SIG-M5 treated with dmso at 0.1 percent for 504 hours (cell line): ENCODE measurements at regions not wholly inside any gene's neighbourhood (a gene's known extent, or its start where the extent isn't known, plus 50 kb on each side); places are given as distances from the start of the nearest gene placed in this dataset.
A peak's percentile ranks its signal among the peaks of the same experiment; 100 is the strongest.

Experiments used
- DNase-seq: peaks from one replicate; lab custom pipeline; 2025; ENCODE audit not compliant: unreplicated experiment; lab: John Stamatoyannopoulos, UW

GRCh38 chr3:68468695-68469375 lies 463.5 kb downstream of the TAFA4 start:
- DNase-seq = no peak

DNA sequence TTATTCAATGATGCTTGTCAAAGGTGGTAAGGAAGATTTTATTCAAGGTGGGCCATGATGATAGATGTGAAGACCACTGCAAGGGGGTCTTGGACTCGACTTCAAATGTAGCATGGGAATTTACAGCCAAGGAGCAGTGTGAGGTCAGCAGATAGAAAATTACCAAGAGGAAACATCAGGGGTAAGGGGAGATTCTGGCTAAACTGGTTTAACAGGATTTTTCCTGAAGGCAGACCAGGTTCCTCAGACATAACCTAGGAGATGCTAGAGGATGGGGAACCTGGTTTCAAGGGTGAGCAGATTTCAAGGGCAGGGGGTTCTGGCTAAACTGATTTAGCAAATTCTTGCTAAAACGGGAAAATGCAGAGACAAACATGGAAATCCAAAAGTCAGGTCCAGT lies 464.9 kb downstream of the TAFA4 start:
- no peak for DNase-seq

DNA sequence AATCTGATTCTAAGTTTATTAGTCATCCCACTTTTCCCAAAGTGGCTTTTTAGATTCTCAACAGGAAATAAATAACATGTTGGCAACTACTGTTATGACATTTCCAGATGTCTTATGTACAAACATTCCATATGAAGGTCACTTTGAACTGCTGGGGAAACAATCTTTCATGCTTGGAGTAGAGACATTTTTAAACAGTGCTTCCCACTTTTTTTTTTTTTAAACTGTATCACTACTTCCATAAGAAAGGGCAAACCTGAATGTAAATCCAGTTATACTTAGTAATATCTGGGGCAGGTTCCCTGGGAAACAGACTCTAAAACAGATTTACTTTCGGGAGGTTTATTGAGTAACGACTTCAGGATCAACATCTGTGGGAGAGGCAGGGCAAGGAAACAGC lies 473.8 kb downstream of the TAFA4 start:
- no peak for DNase-seq

GRCh38 chr3:68448510-68449383 lies 483.6 kb downstream of the TAFA4 start:
- DNase-seq = no peak

GRCh38 chr3:68447885-68448284 lies 484.5 kb downstream of the TAFA4 start:
- no peak for DNase-seq

GRCh38 chr3:68441054-68441453 lies 491.3 kb downstream of the TAFA4 start:
- no peak for DNase-seq

- DNase-seq = no peak
Observed at GRCh38 chr3:68436619-68437401, 495.5 kb downstream of the TAFA4 start.

GRCh38 chr3:68428495-68428894 lies 503.9 kb downstream of the TAFA4 start:
- no peak for DNase-seq

- DNase-seq = no peak
Observed at GRCh38 chr3:68424796-68425460, 507.4 kb downstream of the TAFA4 start.

DNA sequence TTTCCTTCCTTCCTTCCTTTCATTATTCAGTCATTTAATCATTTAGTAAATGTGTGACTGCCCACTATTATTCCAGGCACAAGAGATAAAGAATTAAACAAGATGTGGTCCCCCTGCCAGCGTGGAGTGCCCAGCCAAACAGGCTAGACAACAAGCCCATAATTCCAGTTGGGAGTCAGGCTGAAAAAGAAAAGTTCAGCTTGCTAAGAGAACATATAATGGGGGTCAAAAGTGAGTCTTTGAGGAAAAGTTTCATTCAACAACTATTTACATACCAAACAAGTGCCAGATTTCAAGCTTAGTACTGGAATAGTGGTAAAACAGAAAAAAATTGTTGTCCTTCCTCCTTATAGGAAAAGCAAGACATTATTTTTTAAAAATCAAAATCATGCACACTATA lies 523.7 kb downstream of the TAFA4 start:
- no peak for DNase-seq

- no peak for DNase-seq
Observed at GRCh38 chr3:68403741-68404140, 528.6 kb downstream of the TAFA4 start.

DNA sequence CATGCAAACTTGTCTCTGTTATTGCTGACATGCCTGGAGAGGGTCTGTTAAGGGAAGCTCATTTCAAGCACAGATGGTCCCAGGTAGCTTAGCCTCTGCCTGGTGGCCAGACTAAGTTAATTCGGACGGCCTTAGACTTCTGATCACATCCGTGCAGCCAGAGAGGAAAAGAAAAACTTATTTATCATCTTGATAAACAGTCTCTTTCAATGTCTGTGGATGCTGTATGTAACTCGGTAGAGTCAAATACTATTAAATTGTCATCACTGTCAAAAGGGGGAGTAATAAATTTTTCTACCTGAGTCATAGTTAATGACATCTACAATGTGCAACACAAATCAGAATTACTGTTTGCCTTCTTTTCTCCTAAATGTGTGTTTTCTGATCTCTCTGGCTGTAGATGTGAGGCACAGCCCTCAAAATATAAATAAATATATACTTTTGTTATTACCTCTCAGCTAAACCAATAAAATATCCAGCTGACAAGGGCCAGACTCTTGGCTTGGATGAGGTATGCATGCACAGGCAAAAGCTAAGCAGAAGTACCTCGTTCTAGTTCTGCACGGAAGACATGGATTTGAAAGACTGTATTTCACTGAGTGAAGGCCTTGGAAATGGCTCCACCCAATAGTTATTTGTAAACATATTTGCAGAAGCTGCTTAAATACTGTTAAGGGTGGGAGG lies 530.0 kb downstream of the TAFA4 start:
- no peak for DNase-seq

DNA sequence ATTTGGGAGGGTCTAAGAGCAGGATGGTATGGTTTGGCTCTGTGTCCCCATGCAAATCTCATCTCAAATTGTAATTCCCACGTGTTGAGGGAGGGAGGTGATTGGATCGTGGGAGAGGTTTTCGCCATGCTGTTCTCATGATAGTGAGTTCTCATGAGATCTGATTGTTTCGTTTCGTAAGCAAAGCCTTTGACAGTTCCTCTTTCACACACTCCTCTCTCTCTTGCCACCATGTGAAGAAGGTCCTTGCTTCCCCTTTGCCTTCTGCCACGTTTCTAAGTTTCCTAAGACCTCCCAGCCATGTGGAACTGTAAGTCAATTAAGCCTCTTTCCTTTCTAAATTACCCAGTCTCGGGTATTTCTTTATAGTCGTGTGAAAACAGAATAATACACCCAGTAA lies 553.7 kb downstream of the TAFA4 start:
- peak; percentile 27 for DNase-seq

DNA sequence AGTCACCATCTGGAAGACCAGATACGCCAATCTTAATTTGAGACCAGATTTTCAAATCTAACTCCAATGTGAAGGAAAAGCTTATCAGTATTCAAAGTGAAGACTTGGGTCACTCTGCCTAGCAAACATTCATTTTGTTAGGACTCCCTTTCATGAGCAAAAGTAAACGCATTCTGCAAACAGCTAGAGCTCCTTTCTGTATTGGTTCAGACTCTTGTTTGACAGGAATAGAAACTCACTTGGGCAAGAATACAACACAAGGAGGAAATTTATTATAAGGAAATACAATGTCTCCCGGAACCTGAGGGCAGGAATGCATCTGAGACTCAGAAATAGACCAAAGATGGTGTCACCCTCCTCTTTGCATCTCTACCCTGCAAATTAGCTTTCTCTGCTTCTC lies 558.6 kb downstream of the TAFA4 start:
- DNase-seq = no peak

- DNase-seq = no peak
Observed at GRCh38 chr3:68363796-68364195, 568.6 kb downstream of the TAFA4 start.

DNA sequence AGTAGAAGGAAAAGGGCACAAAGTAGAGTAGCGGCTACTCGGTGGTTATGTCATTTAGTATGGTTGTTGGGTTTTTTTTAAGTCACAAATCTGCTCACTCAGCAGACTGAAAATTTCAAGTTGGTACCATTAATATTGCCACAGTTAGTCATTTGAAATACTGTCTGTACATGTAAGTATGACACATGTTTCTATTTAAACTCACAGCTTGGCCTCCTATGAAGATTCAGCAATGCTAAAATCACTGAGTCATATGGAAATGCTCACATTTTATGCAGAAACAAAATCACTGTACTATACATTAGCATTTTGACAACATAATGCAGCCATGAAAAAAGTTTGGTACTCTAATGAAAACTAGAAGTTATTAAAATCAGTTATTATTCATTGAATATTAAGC lies 571.9 kb downstream of the TAFA4 start:
- DNase-seq = no peak

DNA sequence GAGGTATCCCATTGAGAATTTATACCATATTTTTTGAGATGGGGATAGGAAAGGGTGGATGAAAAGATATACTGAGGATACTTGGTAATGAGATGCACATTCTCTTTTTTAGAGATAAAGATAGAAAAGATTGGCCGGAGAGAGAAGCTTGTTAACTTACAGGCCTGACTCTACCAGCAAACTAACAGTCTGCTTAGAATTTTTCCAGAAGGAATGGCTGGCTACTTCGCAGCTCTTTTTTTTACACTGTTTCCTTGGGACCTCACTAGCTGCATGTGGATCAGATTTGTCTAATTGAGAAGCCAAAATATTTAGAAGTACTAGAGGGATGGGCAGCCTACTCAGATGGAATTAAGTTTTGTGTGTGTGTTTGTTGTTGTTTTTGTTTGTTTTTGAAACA lies 586.6 kb downstream of the TAFA4 start:
- DNase-seq = no peak

GRCh38 chr3:68342426-68342825 lies 589.9 kb downstream of the TAFA4 start:
- DNase-seq = no peak

DNA sequence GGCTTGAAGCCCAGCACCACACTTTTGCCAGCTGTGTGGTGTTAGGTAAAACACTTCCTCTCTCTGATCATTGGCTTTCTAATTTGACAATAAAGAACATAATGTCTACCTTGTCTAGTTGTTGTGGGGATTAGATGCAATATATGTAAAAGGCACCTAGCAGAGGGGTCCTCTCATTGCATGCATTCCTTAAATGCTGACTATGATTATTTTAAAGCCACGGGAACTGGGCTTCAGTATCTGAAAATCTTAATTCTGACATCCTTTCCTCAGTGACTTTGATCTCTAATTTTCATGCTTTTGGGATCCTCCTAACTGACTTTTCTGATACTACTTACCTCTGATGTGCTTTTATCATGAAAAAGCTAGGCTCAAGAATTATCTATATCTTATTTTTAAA lies 596.3 kb downstream of the TAFA4 start:
- no peak for DNase-seq

DNA sequence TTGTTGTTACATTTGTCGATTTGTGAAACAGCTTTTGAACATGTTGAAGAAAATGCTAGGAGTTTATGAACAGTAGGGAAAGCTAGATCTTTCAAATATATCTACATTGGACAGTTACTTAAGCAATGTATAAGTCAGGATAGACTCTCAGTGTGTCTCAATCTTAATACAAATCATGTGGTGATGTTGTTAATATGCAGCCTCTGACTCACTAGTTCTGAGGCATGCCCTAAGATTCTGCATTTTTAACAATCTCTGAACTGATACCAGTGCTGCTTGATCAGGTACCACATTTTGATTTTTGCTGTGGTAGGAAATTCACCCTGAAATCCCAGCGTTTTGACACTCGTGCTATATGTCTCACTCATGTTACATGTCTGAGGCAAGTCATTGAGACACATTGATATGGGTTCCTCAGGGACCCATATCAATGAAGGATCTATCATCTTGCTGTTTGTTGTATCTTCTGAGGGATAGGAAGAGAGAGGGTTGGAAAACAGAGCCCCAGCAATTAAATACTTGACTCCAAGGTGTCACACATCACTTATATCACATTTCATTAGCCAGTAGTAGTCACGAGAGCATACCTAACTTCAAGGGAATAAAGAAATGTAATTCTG lies 597.9 kb downstream of the TAFA4 start:
- DNase-seq = no peak
